ENCODE measurements at regions not wholly inside any gene's neighbourhood (a gene's known extent, or its start where the extent isn't known, plus 50 kb on each side); places are given as distances from the start of the nearest gene placed in this dataset.

DNA sequence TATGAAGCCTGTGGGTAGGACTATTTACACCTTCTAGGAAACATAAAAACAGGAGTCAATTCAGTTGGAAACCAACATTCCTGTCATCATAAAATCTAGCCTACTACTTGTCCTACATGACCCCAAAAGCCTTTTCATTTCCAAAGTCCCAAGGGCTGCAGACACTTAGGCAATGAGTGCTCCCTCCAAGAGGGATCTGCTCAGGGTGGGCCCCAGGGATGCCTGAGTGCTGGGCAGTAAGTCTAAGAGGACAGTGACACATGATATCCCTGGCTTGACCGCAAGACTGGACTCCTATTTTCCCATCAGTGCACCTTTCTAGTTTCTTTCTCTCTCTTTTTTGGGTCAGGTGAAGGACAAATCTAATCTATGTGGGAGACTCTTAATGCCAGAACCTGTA is 1101.3 kb downstream of the GRIK2 start:
- H3K4me3 ChIP-seq (ENCODE audit: low read depth, low read length) = no peak overlapping the region
- no peak for DNase-seq (ENCODE audit: low read depth)
- TF ChIP-seq, protein P1, sequence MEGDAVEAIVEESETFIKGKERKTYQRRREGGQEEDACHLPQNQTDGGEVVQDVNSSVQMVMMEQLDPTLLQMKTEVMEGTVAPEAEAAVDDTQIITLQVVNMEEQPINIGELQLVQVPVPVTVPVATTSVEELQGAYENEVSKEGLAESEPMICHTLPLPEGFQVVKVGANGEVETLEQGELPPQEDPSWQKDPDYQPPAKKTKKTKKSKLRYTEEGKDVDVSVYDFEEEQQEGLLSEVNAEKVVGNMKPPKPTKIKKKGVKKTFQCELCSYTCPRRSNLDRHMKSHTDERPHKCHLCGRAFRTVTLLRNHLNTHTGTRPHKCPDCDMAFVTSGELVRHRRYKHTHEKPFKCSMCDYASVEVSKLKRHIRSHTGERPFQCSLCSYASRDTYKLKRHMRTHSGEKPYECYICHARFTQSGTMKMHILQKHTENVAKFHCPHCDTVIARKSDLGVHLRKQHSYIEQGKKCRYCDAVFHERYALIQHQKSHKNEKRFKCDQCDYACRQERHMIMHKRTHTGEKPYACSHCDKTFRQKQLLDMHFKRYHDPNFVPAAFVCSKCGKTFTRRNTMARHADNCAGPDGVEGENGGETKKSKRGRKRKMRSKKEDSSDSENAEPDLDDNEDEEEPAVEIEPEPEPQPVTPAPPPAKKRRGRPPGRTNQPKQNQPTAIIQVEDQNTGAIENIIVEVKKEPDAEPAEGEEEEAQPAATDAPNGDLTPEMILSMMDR (IDR thresholded peaks at IDR 0.05; ENCODE audit: insufficient read depth, low read depth, low read length) = no peak

DNA sequence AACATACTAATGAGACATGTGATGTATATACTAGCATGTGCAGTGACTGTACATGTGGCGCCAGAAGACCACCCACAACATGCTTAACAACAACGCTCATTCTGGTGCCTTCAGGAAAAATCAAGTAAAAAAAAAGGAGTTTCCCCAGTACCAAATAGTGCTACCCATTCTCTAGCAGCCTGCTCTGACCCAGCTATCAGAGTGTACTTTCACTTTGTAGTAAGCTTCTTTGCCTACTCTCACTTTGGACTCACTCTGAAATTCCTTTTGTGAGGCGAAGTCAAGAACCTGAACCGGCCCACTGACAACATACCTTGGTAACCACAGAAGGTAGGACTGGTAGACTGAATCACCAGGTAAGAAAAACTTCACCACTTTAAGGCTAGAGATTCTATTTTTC is 1100.0 kb downstream of the GRIK2 start:
- no peak for DNase-seq (ENCODE audit: low read depth)
- no peak overlapping the region for H3K4me3 ChIP-seq (ENCODE audit: low read depth, low read length)
- TF ChIP-seq, protein P1 (IDR thresholded peaks at IDR 0.05; ENCODE audit: insufficient read depth, low read depth, low read length) = no peak

DNA sequence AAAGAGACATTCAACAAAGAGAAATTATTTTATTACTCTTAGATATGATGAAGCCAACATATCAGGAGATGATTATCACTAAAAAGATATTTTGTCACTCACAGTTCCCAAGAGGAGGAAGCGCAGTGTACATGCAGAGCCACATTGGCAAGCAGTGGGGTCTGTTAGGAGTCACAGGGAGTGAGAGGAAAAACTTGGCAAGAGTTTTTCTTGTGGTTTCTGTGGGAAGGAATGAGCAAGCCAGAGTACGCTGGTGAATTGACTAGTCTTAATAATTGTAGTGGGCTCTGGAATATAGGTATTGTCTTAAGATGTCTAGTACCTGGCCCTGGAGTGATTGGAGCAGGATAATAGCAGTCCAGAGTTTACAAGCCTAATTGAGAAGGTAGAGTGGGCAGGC is 1095.2 kb downstream of the GRIK2 start:
- no peak overlapping the region for H3K4me3 ChIP-seq (ENCODE audit: low read depth, low read length)
- TF ChIP-seq, protein P1 (IDR thresholded peaks at IDR 0.05; ENCODE audit: insufficient read depth, low read depth, low read length) = no peak
- DNase-seq (ENCODE audit: low read depth) = no peak

DNA sequence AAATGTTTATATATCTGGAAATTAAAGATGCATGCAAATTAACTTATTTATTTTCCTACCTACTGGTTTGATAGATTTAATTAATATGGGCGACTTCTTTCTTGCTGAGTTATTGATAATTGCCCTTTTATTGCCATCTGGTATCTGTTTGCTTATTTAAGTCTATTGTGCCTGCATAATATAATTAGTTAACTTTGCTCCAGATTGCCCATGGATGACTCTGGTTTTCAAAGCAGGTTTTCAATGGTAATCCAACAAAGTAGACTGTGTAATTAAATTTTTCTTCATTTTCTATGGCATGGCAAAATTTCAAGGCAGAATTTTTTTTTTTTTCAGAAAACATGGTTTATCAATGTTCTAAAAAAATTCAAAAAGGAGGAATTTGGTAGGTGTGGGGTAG is 1092.0 kb downstream of the GRIK2 start:
- no peak overlapping the region for H3K4me3 ChIP-seq (ENCODE audit: low read depth, low read length)
- TF ChIP-seq, protein P1 (IDR thresholded peaks at IDR 0.05; ENCODE audit: insufficient read depth, low read depth, low read length) = no peak
- no peak for DNase-seq (ENCODE audit: low read depth)

DNA sequence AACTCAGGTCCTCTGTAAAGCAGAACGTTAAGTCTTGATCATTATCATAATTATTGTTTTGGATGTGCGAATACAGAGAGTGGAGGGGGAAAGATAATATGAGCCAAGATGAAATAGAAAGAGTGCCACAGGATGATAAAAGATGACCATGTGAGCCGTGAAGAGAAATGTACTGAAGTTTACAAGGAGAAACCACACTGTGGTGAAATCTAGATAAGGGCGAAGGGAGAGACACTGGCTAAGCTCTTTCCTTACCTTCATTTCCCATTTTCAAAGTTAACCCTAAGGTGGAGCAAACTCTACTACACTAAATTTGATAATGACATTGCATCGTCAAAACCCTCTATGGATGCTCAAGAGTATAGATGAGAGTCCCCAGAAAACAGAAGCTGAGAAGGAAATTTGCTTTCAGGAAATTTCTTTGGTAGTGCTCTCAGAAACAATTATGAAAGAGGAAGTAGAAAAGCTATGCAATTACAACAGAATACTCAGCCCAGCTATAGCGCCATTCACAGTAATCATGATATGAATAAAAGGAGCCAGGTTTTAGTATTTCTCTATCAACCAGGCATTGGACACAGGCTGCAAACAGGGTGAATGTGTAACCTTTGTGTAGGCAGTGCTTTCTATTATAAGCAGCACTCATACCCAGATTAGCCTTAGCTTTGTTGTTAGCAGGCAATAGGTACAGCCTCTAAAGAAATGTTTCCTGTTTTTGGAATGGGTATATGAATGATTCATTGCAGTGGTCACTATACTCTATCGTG is 1080.7 kb downstream of the GRIK2 start:
- no peak for DNase-seq (ENCODE audit: low read depth)
- TF ChIP-seq, protein P1 (IDR thresholded peaks at IDR 0.05; ENCODE audit: insufficient read depth, low read depth, low read length) = no peak
- H3K4me3 ChIP-seq (ENCODE audit: low read depth, low read length) = no peak overlapping the region

DNA sequence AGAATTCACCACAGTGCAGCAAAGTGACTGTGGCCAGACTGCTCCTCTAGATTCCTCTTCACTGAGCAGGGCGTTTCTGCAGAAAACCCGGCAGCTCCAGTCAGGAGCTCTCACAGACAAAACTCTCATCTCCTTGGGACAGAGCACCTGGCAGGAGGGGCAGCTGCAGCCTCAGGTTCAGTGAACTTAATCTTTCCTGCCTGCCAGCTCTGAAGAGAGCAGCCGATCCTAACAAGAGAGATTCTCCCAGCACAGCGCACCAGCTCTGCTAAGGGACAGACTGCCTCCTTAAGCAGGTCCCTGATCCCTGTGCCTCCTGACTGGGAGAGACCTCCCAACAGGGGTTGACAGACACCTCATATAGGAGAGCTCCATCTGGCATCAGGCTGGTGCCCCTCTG is 1065.5 kb downstream of the GRIK2 start:
- no peak overlapping the region for H3K4me3 ChIP-seq (ENCODE audit: low read depth, low read length)
- TF ChIP-seq, protein P1 (IDR thresholded peaks at IDR 0.05; ENCODE audit: insufficient read depth, low read depth, low read length) = no peak
- no peak for DNase-seq (ENCODE audit: low read depth)

DNA sequence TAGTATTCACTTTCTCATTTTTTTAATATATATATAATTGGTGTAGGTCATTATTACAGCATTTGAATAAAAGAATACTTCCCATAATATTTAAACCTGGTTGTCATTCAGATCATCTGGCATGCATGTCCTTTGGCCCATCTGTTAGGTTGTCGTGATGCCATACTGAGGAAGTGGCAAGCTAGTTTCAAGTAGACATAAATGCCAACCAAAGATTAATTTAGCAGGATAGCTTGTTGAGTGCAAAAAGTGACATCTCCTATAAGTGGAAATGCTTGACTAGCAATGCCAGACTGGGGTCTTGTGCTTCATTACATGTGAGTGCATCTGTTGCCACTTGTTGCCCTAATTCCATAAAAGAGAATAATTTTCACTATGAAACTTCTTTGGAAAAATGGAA is 1044.7 kb downstream of the GRIK2 start:
- H3K4me3 ChIP-seq (ENCODE audit: low read depth, low read length) = no peak overlapping the region
- no peak for DNase-seq (ENCODE audit: low read depth)
- TF ChIP-seq, protein P1 (IDR thresholded peaks at IDR 0.05; ENCODE audit: insufficient read depth, low read depth, low read length) = no peak

All from fibroblast of villous mesenchyme (primary cell).